NCI-H1105 treated with DMSO at 0.1 percent for 48 hours (cell line): ENCODE measurements at regions not wholly inside any gene's neighbourhood (a gene's known extent, or its start where the extent isn't known, plus 50 kb on each side); places are given as distances from the start of the nearest gene placed in this dataset.
"Not testable (repeated sequence)": the region's sequence is repeated elsewhere in the genome, so short reads cannot be mapped to it uniquely, and the experiment has no call there.

Experiments used
- DNase-seq: peaks from one replicate; lab custom pipeline; 2025; lab: John Stamatoyannopoulos, UW

- no peak for DNase-seq
Measured at GRCh38 chr4:167939863-167940616, 152.3 kb upstream of the ANXA10 start.

- no peak for DNase-seq
Measured at GRCh38 chr4:167943872-167944505, 148.3 kb upstream of the ANXA10 start.

- no peak for DNase-seq
Measured at GRCh38 chr4:167944721-167945120, 147.6 kb upstream of the ANXA10 start.

DNA sequence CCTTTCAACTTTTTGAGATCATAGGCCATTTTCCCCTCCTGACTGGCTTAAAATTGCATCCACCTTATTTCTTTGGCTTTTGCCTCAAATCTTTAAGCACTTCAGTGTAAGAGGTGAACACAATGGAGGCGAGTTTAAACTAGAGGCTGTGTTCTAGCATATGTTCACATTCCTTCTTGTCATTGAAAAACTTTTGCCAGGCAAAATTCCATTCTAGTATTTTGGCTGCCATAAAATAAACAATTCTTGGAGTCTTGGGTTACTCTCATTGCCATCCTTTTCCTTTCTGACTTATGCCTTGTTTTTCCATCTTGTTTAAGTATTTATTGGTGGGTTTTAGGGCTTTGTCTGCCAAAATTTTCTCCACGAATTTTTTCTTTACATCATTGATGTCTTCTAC lies 137.3 kb upstream of the ANXA10 start:
- DNase-seq: no peak

DNA sequence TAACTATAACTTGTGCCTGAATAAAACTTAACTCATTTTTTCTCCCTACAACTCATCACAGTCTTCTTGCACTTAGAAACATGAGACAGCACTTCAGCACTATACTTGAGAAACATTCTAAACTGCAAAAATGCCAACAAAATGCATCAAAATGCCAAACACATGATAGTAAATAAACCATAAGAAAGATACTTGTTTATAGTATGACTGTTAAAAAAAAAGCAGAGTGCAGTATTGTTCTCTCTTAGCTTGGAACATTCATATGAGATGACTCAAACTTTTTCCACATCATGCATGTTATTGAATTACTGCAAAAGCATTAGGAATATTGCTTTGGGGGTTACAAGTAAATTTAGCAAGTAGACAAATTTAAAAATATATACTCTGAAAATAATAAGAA lies 135.7 kb upstream of the ANXA10 start:
- no peak for DNase-seq

DNA sequence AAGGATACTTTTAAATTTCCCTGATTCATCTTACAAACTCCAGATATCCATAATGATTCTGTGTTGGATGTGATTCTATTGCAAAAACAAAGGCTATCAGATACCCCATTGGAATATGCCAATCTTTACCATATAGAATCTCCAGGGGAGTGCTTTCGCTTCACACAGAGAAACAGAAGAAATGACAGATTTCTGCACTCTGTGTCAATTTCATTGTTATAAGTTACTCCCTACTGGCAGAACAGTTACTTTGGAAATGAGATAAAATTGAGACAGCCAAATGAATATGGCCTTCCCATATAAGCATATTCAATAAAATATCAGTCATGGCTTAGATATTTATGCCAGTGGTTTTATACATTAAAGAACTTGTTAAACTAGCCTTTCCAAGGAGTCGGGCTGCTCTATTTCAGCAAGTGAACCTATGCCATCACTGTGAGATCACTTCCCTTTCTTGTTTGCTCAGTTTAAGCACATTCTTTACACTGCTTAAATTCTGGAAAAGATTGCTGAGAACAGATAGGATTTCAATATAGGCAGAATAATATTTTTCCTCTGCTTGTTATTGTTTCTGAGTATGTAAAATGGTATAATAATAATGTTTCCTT lies 127.5 kb upstream of the ANXA10 start:
- no peak for DNase-seq

DNA sequence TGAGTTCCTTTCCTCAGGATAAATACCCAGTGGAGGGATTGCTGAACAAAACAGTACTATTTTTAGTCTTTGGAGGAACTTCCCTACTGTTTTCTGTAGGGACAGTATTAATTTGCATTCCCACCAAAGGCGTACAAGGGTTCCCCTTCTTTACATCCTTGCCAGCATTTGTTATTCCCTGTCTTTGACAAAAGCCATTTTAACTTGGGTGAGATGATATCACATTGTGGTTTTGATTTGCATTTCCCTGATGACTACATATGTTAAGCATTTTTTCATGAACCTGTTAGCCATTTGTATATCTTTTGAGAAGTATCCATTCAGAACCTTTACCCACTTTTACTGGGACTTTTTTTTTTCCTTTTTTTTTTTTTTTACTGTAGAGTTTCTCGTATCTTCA lies 126.2 kb upstream of the ANXA10 start:
- DNase-seq: no peak

DNA sequence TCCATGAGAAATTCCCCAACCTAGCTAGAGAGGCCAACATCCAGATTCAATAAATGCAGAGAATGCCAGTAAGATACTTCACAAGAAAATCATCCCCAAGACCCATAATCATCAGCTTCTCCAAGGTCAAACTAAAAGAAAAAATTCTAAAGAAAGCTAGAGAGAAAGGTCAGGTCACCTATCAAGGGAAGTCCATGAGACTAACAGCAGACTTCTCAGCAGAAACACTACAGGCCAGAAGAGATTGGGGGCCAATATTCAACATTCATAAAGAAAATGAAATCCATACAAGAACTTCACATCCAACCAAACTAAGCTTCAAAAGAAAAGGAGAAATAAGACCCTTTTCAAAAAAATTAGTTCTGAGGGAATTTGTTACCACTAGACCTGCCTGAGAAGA lies 118.8 kb upstream of the ANXA10 start:
- no peak for DNase-seq

GRCh38 chr4:167985565-167985964 lies 106.8 kb upstream of the ANXA10 start:
- no peak for DNase-seq

DNA sequence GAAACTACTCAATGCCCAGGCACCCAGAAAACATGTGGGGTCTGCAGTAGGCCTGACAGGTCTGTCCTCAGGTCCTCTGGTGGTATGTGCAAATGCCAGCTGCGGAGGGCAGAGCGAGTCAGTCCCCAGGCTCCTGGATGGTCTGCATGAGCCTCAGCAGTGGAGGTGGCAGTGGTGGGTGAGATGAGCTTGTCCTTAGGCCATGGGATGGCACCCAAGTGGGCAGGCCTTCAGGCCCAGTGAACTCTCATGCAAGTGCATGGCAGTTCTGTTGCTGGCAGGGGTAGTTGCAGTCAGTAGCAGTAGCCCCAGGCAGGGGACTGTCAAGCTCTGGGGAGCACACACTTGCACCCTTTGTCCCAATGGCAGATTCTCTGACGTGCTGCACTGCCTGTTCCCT lies 106.3 kb upstream of the ANXA10 start:
- DNase-seq: no peak

DNA sequence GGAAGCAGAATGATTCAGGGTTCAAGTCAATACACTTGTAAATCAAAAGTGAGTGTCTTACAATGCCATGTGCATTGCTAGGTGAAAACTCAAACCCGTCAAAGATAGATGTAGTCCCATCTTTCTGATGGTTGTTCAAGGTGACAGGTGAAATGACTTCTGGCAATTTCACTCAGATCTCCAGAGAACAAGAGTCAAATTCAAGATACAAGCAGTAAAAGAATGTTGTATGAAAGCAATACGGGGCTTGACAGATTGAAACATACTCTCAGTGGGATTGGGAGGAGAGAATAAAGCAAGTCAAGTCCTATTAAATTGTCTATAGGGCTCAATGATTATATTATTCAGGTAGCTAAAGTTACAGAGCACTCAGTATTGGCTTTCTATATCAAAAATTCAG lies 105.1 kb upstream of the ANXA10 start:
- DNase-seq: no peak

GRCh38 chr4:167989815-167990214 lies 102.5 kb upstream of the ANXA10 start:
- DNase-seq: no peak

- not testable (repeated sequence) for DNase-seq
Measured at GRCh38 chr4:168008112-168008511, 84.2 kb upstream of the ANXA10 start.

GRCh38 chr4:168019019-168019651 lies 73.2 kb upstream of the ANXA10 start:
- no peak for DNase-seq

- DNase-seq: no peak
Measured at GRCh38 chr4:168019921-168020320, 72.4 kb upstream of the ANXA10 start.

DNA sequence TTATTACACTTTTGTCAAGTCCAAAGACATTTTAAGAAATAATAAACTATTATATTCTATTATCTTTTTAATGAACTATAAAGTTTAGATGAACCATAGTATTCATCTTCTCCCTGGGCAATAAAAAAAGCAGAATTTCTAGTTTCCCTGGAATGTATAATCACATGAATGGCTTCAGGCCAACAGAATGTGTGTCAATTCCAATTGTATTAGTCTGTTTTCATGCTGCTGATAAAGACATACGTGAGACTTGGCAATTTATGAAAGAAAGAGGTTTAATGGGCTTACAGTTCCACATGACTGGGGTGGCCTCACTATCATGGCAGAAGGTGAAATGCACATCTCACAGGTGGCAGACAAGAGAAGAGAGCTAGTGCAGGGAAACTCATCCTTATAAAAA lies 70.7 kb upstream of the ANXA10 start:
- DNase-seq: no peak

GRCh38 chr4:168028568-168028967 lies 63.8 kb upstream of the ANXA10 start:
- DNase-seq: no peak

- no peak for DNase-seq
Measured at GRCh38 chr4:168028970-168029597, 63.3 kb upstream of the ANXA10 start.

GRCh38 chr4:168037676-168038075 lies 54.7 kb upstream of the ANXA10 start:
- no peak for DNase-seq

GRCh38 chr4:168039593-168039992 lies 52.7 kb upstream of the ANXA10 start:
- no peak for DNase-seq
